Loucy (cell line): ENCODE measurements at regions not wholly inside any gene's neighbourhood (a gene's known extent, or its start where the extent isn't known, plus 50 kb on each side); places are given as distances from the start of the nearest gene placed in this dataset.

Experiments
- H2AFZ ChIP-seq: fragments of 200-600 bp; sonication (generic); 2 replicates; pipeline ENCODE4 v1.6.0; 2016; ENCODE audit warnings: antibody characterized with exemption, mild to moderate bottlenecking, low read length, moderate library complexity
- H3F3A ChIP-seq: fragments of 200-600 bp; 2 replicates; pipeline ENCODE4 v1.6.0; 2016; ENCODE audit warnings: antibody characterized with exemption, low read depth, mild to moderate bottlenecking
- H3K27me3 ChIP-seq: fragments of 200-600 bp; sonication (generic); 2 replicates; pipeline ENCODE4 v1.6.1; 2014; ENCODE audit warnings: low read length, mild to moderate bottlenecking; ENCODE audit not compliant: insufficient read depth, poor library complexity, severe bottlenecking
- H3K36me3 ChIP-seq: fragments of 200-600 bp; sonication (generic); 2 replicates; pipeline ENCODE4 v1.6.1; 2016; ENCODE audit warnings: low read length; ENCODE audit not compliant: insufficient read depth
- H3K4me1 ChIP-seq: fragments of 200-600 bp; sonication (generic); 2 replicates; pipeline ENCODE4 v1.5.1; 2014; ENCODE audit warnings: low read length, mild to moderate bottlenecking; ENCODE audit not compliant: insufficient read depth, poor library complexity, severe bottlenecking
- H3K4me2 ChIP-seq: fragments of 200-600 bp; sonication (generic); 2 replicates; pipeline ENCODE4 v1.6.0; 2014; ENCODE audit warnings: antibody characterized with exemption, low read length, low read depth, mild to moderate bottlenecking; ENCODE audit not compliant: poor library complexity, severe bottlenecking
- H3K4me3 ChIP-seq: fragments of 200-600 bp; sonication (generic); 2 replicates; pipeline ENCODE4 v1.5.1; 2014; ENCODE audit warnings: low read length, mild to moderate bottlenecking, mixed read lengths; ENCODE audit not compliant: poor library complexity, severe bottlenecking
- H3K79me2 ChIP-seq: fragments of 200-600 bp; sonication (generic); 2 replicates; pipeline ENCODE4 v1.6.1; 2014; ENCODE audit warnings: low read length; ENCODE audit not compliant: insufficient read depth
- H3K9ac ChIP-seq: fragments of 200-600 bp; sonication (generic); 2 replicates; pipeline ENCODE4 v1.6.0; 2014; ENCODE audit warnings: mild to moderate bottlenecking, low read depth, low read length, moderate library complexity; ENCODE audit not compliant: poor library complexity, severe bottlenecking
- H3K9me2 ChIP-seq: fragments of 200-600 bp; sonication (generic); replicated peaks from 2 replicates; pipeline ENCODE4 v1.6.1; 2016; ENCODE audit warnings: low read depth, low read length, mixed read lengths
- H3K9me3 ChIP-seq: fragments of 200-600 bp; sonication (generic); 2 replicates; pipeline ENCODE4 v1.6.1; 2014; ENCODE audit warnings: mild to moderate bottlenecking, antibody characterized with exemption, low read length, low read depth; ENCODE audit not compliant: insufficient read depth
- H4K20me1 ChIP-seq: fragments of 200-600 bp; sonication (generic); 2 replicates; pipeline ENCODE4 v1.6.0; 2014; ENCODE audit warnings: antibody characterized with exemption, low read length, mild to moderate bottlenecking; ENCODE audit not compliant: insufficient read depth, poor library complexity, severe bottlenecking
- CTCF ChIP-seq: fragments of 200-600 bp; sonication (generic); conservative IDR thresholded peaks from 2 replicates; pipeline ENCODE4 v1.5.1; 2014; ENCODE audit warnings: mild to moderate bottlenecking, antibody characterized with exemption, low read length
- EZH2phosphoT487 ChIP-seq: fragments of 200-600 bp; IDR thresholded peaks from 2 replicates; pipeline ENCODE4 v1.6.1; 2018; ENCODE audit warnings: antibody characterized with exemption, mild to moderate bottlenecking, moderate library complexity, borderline replicate concordance

- Histone ChIP-seq H2AFZ (no peak overlapping the region), H3K4me1 (peaks cover 13% of the 10 kb centered on the region), H3K9ac (no peak overlapping the region), H4K20me1 (no peaks in the 10 kb centered on the region), H3K9me3 (no peaks in the 10 kb centered on the region), H3K9me2 (no peaks in the 10 kb centered on the region), H3K4me3 (no peak overlapping the region), H3F3A (no peaks in the 10 kb centered on the region), H3K4me2 (no peak overlapping the region), H3K27me3 (no peaks in the 10 kb centered on the region), H3K79me2 (no peaks in the 10 kb centered on the region), H3K36me3 (no peaks in the 10 kb centered on the region)
- TF ChIP-seq EZH2phosphoT487 (no peak), CTCF (no peak)
These were observed 309.1 kb upstream of the SNX7 start for GRCh38 chr1:98352378-98352777.

- Histone ChIP-seq H3K9me3 (no peaks in the 10 kb centered on the region), H3K79me2 (no peaks in the 10 kb centered on the region), H3F3A (no peaks in the 10 kb centered on the region), H3K4me1 (peaks cover 13% of the 10 kb centered on the region), H3K9me2 (no peaks in the 10 kb centered on the region), H3K27me3 (no peaks in the 10 kb centered on the region), H2AFZ (no peak overlapping the region; the same call in 1 of the 2 replicates), H4K20me1 (no peaks in the 10 kb centered on the region), H3K36me3 (no peaks in the 10 kb centered on the region), H3K9ac (peak overlapping the region; percentile 43), H3K4me2 (peak overlapping the region; percentile 36), H3K4me3 (no peak overlapping the region)
- no peak for TF ChIP-seq CTCF
- TF ChIP-seq EZH2phosphoT487 = no peak
These were observed 310.0 kb upstream of the SNX7 start for GRCh38 chr1:98351561-98351960.

- no peaks in the 10 kb centered on the region for H3K27me3 ChIP-seq
- H3K4me2 ChIP-seq = no peak overlapping the region
- H3K4me3 ChIP-seq = no peak overlapping the region
- no peak overlapping the region for H2AFZ ChIP-seq
- no peaks in the 10 kb centered on the region for H3K9me3 ChIP-seq
- no peaks in the 10 kb centered on the region for H3K9me2 ChIP-seq
- H4K20me1 ChIP-seq = no peaks in the 10 kb centered on the region
- H3K4me1 ChIP-seq = peaks cover 15% of the 10 kb centered on the region
- no peaks in the 10 kb centered on the region for H3F3A ChIP-seq
- no peak for TF ChIP-seq EZH2phosphoT487
- no peak for TF ChIP-seq CTCF
- no peaks in the 10 kb centered on the region for H3K79me2 ChIP-seq
- no peaks in the 10 kb centered on the region for H3K36me3 ChIP-seq
- H3K9ac ChIP-seq = no peak overlapping the region
These were observed 316.1 kb upstream of the SNX7 start for GRCh38 chr1:98345417-98345816.
